ENCODE measurements at regions not wholly inside any gene's neighbourhood (a gene's known extent, or its start where the extent isn't known, plus 50 kb on each side); places are given as distances from the start of the nearest gene placed in this dataset.
"Not testable (repeated sequence)": the region's sequence is repeated elsewhere in the genome, so short reads cannot be mapped to it uniquely, and the experiment has no call there.

DNA sequence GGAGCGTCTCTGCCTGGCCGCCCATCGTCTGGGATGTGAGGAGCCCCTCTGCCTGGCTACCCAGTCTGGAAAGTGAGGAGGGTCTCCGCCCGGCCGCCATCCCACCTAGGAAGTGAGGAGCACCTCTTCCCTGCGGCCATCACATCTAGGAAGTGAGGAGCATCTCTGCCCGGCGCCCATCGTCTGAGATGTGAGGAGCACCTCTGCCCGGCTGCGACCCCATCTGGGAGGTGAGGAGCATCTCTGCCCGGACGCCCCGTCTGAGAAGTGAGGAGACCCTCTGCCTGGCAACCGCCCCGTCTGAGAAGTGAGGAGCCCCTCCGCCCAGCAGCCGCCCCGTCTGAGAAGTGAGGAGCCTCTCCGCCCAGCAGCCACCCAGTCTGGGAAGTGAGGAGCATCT lies 84.5 kb downstream of the IDS start:
- DNase-seq: not testable (repeated sequence)

DNA sequence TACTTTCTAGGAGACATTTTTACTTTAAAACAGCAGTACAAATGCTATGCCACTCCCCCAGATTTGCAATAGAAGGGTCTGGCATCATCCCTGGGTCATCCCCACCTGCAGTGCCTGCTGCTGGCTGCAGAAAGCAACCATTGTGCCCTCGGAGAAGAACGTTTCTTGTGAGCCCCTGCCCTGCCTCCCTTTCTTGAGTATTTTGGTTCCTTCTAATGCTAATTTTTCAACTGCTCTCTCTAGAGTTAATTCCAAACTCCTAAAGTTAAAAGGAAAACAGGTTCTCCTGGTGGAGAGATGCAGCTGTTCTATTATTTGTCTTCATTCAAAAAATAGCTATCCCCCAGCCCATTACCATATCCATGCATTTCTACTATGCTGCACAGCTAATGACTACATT lies 107.1 kb downstream of the IDS start:
- DNase-seq: no peak

DNA sequence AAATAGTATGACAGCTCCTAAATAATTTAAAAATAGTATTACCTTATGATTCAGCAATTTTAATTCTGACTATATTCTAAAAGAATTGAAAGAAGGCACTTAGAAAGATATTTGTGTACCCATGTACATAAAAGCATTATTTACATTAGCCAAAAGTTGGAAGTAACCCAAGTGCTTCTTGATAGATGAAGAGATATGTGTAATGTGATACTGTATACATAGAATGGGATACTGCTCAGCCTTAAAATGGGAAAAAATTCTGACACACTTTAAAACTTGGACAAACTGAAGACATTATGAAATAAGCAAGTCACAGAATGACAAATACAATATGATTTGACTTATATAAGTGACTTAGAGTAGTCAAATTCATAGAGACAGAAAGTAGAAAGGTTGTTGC lies 112.2 kb downstream of the IDS start:
- no peak for DNase-seq

DNA sequence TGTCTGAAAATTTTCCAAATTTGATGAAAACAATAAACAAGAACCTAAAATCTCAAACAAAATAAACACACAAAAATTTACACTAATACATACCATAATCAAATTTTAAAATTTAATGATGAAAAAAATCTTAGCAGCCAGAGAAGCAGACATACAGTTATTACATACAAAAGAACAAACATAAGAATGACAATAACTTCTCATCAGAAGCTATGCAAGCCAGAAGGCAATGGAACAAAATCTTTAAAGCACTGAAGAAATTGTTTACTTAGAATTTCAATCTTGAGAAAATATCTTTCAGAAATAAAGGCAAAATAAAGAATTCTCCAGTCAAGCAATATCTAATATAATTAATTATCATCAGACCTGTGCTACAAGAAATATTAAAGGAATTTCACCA lies 121.3 kb downstream of the IDS start:
- no peak for DNase-seq

DNA sequence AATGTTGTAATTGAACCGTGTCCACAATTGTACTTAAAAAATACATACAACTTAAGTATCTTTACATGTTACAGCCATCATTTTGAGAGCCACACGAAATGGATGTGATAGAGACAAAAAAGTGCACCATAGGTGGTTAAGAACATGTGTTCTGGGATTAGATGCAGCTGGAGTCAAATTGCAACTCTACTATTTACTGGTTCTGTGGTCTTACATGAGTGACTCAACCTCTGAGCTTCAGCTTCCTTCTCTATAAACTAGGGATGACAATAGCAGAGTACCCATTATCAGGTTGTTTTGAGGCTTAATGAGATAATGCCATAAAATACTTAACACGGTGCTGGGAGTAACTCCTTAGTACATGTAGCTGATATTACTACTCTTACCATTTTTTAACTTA lies 130.4 kb downstream of the IDS start:
- DNase-seq: no peak

DNA sequence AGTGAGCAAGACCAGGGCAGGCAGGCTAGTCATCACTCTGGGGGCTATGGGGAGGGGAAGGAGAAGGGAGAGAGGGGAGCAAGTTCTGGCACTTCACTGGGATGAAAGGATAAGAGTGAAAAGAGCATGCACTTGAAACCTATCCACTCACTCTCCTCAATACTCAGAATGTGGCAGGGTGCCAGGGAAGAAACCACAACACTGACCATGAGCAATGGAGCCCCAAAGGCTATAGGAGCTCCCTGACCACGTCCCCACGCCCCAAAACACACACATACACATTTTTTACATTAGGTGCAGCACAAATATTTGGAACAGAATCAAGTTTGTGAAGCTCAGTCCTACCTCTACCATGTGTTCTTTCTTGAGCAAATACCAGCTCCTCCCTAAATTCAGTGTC lies 132.2 kb downstream of the IDS start:
- DNase-seq: peak; percentile 21

DNA sequence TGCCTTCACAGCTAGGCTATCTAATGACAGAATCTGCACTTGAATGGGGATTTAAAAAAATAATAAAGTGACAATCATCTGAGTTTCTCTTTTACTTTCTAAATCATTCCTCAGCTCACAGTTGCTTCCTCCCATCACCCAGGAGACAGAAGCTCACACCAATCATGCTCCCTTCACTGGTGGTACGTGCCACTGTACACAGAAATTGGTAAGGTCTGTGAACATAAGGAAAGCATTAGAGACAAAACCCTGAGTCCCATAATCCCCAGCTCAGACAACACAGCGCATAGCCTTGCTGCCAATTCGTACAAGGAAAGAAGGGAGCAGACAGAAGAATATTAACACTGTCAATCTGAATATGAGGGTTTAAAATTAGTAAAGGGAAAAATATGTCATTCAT lies 133.1 kb downstream of the IDS start:
- no peak for DNase-seq

DNA sequence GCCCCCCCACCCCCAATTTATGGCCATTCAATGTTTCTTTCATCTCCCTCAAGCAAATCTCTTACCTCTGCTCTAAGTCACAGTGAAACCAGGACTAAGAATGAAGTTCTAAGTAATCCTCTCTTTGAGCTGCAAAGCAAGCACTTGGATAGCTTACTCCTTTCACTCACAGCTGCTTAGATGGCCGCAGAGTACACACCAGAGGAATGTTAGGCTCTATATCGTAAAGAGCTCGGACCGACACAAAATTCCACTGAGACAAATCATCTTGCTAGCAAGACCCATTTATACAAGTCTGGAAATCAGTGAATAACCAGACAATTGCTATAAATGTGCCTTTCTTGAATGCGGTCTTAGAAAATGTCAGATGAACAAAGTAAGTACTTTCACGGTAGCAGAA lies 135.0 kb downstream of the IDS start:
- no peak for DNase-seq

DNA sequence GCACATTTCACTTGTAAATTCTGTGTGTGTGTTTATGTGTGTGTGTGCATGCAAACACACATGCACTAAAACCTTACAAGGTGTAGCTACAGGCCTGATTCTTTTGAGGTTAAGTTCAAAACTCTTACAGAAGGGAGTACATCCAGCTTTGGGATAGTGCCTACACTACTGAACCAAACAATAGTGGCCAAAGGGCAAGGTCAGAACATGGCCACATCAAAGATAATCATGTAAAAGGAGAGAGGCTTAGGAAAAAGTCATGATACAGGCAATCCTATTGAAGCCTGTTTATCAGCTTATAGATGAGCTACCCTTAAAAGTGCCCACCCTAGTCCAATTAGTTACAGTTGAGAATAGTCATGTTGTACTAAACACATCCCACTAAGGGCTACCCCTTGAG lies 139.6 kb downstream of the IDS start:
- no peak for DNase-seq

DNA sequence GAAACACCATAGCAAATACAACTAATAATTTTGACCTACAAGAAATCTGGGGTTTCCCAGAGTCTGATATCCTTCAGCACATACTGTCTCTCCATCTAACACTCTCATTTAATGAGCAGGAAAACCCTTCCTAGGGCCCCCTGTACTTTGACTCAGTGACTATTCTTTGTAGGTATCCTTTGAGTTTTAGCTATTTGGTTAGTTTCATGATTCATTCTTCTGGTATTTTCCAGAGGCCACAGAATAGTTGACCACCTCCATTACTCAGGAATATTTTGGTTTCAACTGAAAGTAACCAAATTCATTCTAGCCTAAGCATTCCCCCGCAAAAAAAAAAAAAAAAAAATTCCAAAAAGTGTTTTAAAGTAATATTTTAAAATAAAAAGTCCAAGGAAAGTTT lies 140.0 kb downstream of the IDS start:
- no peak for DNase-seq

DNA sequence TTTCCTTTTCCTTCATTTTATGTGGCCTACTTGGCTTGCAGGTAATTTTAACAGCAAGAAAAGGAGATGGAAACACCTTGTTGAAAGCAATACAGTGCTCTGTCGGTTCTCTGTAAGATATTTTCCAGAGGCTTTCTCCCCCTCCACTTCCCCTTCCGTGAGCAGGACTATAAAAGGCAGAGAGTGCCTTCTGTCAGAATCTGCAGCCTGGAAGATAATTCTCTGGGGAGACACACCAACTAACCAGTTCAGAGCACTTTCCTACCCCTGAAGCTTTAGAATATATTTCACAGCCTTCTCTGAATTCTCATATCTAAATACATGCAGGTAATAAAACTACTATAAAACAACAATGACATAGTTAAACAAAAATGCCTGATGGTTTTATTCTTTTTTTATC lies 141.1 kb downstream of the IDS start:
- no peak for DNase-seq

DNA sequence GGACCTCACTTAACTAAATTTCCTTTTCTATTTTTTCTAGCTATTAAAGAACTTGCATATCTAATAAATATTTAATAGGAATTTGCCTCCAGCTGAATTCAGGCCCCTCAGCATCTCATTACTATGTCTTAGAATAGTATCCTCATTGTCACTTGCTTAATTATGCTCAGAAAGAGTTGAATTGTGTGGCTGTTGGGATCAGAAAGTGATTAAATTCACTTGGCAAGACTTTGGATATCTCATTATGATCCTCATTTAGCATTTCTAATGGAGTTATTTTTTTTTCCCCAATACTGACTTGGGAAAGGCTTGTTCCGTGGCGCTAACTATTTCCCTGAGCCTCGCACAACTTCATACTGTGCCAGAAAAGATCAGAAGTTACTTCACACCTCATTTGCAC lies 158.8 kb downstream of the IDS start:
- no peak for DNase-seq

DNA sequence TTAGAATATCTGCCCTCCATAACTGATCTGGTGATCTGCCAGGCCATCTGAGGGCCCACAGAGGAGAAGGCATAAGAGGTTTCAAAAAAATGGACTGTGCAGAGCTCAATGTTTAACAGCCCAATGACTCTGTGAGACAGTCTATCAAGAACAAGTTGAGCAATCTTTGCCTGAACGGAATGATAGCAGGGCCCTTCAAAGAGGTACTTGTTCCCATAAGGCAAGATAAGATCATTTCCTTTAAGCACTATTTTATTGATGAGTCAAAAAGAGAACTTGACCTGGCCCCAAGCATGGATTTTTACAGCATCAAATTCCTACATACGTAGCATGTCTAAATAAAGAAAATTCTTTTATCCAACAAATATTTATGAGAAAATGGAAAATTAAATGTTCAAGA lies 182.8 kb downstream of the IDS start:
- no peak for DNase-seq

DNA sequence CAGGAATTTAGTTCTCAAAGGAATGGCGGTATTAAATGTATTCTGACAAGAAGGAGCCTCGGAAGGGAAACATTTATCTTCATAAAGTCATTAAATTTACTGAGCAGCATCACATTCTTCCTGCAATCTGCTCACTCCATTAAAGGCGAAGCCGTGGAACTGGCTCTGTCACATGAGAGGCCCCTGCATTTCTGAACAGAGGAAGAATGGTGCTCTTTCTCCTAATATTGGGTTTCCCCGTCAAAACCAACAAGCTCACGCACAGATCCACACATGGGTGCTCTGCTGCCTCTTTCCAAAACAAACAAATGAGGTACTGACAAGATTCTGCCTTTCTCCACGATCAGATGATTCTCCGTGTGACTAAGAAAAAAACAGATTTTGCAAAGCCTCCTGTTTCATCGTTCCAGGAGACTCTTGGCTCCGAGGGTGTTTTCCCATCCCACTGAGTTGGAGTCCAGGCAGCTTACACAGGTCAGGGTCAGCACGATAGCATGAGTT lies 191.2 kb downstream of the IDS start:
- no peak for DNase-seq

DNA sequence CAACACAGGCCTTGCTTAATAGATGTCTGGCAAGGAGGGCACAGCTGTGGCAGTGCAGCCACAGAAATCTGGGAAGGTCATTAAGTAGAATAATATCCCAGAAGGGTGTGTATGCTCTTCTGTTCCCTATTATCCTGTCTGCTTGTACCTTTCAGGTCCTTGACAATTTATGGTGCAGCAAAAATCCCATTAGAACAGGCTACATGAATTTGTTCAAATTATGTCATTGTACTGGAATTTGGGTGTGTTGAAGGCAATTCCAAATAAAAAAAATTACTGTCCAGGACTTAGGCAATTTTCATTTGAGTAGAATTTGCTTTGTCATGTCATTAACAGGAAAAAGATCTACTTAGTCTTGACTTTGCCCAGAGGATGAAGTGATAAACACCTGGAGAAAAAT lies 192.1 kb downstream of the IDS start:
- no peak for DNase-seq

DNA sequence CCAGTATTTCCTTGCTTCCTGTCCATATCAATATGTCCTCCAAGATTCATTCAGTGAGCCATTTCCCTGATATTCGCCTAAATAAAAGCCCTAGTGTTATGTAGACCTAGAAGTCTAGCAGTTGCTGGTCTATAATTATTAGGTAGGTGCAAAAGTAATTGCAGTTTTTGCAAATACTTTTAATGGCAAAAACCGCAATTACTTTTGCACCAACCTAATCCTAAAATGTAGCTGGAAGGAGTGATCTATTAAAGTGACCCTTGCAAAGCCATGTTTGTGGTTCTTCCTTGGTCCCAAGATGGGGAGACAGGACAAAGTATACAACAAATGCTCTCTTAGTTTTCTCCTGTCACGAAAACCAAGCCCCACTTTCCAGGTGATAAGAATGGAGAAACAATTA lies 193.0 kb downstream of the IDS start:
- DNase-seq: no peak

DNA sequence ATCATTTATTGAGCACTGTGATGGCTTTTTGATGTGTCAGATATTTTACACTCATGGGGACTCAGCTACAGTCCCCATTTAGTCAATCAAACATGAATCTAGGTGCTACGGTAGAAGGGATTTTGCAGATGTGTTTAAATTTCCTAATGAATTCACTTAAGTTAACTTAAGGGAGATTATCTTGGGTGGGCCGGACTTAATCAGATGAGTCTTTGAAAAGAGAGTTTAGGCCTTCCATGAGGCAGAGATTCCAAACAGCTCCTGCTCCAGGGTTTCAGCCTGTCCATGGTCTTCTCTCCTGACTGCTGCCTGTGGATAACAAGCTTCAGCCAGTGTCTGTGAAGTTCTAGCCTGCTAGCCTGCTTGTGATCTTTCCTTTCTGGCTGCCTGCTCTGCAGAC lies 202.4 kb downstream of the IDS start:
- DNase-seq: no peak

DNA sequence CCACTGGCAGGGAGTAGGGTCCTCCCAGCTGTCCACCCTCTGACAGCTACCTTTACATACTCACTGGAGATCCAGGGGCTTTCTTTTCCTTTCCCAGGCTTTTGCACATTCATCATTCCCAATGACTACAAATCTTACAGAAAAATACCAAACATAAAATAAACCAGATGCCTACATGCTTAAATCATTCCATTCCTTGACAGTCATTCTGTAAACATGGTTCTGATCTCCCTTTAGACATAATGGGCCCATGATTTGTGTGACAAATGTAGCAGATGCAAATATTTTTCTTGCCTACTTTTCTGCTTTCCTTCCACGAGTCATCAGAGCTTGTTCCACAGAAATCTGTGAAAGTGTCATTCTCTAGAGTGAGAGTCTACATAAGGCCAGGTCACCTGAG lies 207.0 kb downstream of the IDS start:
- DNase-seq: no peak

DNA sequence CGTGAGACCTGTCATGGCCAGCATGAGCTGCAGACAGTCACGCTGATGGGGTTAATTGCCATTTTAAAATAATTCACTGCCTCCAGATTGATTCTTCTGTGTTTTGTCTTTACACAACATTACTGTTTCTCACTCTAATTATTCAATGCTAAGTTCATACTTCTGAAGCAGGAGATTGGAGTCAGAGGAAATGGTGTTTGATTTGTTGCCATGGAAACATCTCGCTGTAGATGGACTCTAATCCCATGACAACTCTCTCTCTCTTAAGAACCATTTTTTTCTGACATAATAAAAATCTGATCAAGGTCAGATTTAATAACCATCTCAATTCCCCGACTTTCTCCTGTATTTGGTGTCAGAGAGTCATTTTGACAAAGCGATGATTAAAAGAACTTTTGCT lies 209.0 kb downstream of the IDS start:
- DNase-seq: no peak

DNA sequence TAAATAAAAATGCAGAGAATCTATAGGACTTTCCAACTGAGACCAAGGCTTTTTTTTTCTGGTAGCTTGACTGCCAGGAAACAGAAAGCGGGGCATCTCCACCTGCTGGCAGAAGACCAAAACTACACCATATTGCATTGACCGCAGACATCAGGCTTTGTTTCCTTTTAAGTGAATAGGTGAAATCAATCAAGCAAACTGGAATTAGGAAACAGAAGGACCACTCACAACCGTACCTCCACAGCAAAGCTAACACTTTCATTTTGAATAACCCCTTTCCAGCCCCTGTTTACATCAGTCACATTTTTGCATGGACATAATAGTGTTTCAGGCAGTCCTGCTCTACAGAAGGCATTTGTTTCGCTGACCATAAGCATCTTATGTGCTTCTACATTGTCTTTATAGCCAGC lies 218.2 kb downstream of the IDS start:
- DNase-seq: peak; percentile 40

DNA sequence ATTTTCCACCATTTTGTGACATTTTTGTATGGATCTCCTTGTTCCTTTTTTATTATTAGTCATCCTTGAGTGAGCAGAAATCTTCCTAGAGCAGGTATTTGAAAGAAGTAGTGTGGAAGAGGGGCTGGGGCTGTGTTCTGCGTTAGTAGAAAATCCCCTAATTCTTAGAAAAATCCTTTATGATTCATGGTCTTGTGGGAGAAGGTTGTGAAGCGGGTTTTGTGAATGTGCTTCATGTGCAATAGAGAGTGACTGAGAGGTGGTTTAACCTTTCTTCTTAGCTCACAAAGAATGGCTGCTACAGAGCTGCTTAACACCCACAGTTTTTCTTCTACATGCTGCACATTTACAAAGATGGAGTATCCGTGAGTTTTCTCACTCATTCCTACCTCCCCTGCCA lies 220.5 kb downstream of the IDS start:
- DNase-seq: no peak

DNA sequence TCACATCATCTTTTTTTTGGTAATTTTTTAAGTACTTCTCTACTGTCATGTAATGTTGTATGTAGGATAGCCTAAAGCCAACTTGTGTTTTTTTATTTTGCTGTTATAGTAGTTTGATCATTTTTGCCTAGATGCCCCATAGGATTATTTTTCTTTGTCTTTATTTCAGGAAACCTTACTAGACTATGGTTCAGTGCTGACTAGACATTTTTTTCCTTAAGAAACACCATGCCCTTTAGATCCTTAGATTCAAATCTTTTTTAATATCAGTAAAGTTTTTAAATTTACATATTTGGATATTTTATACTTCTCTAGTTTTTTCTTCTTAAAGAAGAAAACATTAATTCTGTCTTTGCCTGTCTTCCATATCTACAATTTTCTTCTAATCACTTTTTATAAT lies 221.3 kb downstream of the IDS start:
- DNase-seq: no peak

DNA sequence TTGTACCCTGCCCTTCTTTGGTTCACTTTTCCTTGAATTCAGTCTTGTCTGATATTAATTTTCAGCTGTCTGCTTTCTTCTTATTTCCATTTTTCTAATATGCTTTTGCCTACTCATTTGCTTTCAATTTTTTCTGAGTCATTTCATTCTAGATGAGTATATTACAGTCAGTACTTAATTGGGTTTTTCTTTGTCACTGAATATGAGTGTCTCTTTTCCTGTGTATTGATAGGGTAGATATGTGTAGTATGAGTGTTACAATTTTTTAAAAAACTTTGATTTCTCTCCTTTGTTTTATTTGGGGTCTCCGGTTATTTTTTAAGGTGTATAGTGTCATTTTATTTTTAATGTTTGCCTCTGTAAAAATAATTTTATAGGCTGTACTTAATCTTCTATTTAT lies 222.2 kb downstream of the IDS start:
- no peak for DNase-seq

DNA sequence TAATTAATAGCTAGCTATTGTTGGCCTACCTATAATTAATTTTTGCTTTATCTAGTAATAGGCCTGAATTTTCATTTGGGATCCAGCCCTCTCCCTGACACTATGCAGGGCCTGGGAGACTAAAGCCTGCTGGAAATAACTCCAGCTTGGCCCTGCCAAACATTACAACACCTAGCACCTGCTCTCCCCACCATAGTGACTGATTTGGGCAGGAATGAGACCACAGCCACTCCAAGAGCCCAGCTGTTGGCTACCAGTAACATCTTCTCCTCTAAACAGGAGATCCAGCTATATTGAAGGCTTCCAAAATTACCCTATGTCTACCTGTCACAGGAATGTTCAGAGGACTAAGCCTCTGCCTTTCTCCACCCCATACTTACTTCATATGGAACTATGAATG lies 225.1 kb downstream of the IDS start:
- DNase-seq: no peak

DNA sequence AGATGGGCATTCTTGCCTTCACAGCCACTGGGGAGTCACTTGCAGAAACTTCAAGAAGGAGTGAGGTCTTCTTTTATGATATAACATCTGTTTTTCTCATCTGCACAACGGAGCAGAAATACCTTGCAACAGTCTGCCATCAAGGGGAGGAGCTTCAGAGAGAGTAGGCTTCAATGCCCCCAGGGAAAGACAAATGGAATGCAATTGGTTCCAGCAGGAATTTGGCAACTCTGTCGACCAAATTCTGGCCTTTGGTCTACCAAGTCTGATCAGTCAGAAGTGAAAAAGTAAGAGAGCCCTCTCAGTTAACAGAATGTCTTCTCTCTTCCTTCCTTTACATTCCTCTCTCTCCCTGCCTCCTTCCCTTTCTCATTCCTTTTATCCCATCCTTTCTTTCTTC lies 229.3 kb downstream of the IDS start:
- DNase-seq: no peak

DNA sequence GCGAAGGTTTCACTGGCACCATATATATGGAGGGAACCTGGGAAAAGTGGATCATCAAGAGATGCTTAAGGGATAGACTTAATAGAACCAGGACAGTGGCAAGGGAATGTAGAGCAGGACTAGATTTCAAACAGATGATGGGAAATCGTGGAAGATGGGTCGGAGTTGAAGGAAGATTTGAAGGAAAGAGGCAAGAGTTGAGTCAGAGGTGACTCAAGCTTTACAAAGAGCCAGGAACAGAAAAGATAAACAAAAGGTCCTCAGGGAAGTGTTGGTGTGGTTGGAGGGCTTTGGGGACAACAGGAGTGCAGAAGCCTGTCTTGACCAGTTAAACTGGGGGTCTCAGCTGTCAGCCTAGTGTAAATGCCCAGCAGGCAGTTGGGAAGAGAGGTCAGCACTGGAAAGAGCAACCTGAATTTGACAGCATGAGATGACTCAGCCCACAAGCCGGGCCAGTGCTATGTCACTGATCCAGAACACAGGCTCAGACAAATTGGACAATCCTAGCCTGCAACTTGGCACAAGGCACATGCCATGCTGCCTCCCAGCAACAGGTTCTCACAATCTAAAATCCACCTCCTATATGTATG lies 230.5 kb downstream of the IDS start:
- DNase-seq: no peak
